ENCODE measurements at regions not wholly inside any gene's neighbourhood (a gene's known extent, or its start where the extent isn't known, plus 50 kb on each side); places are given as distances from the start of the nearest gene placed in this dataset.
A peak's percentile ranks its signal among the peaks of the same experiment; 100 is the strongest.

- Histone ChIP-seq H3K9ac (no peak overlapping the region), H3K79me2 (ENCODE audit: insufficient read depth) (no peaks in the 10 kb centered on the region), H3F3A (ENCODE audit: insufficient read depth) (no peaks in the 10 kb centered on the region), H3K4me3 (no peak overlapping the region), H4K20me1 (ENCODE audit: insufficient read depth) (no peaks in the 10 kb centered on the region), H3K27me3 (replicated peaks; ENCODE audit: insufficient read depth) (no peaks in the 10 kb centered on the region), H3K27ac (no peak overlapping the region), H3K36me3 (ENCODE audit: low read depth) (no peaks in the 10 kb centered on the region), H3K9me2 (ENCODE audit: insufficient read depth) (no peaks in the 10 kb centered on the region), H3K9me3 (ENCODE audit: low read depth) (no peaks in the 10 kb centered on the region), H2AFZ (no peak overlapping the region), H3K4me1 (ENCODE audit: insufficient read depth) (no peaks in the 10 kb centered on the region), H3K4me2 (ENCODE audit: unreplicated experiment) (no peak overlapping the region)
- TF ChIP-seq EZH2 (IDR thresholded peaks at IDR 0.05; ENCODE audit: insufficient read depth, poor library complexity, severe bottlenecking) (no peak), EZH2phosphoT487 (IDR thresholded peaks at IDR 0.05; ENCODE audit: insufficient read depth, low read depth) (no peak)
- peak; percentile 49 for DNase-seq
- in situ Hi-C loops (cut with MboI) = no loop called here
These were observed 243.8 kb upstream of the TTC14 start for GRCh38 chr3:180358179-180358578.

GRCh38 chr3:180359061-180359952 is 242.7 kb upstream of the TTC14 start:
- Histone ChIP-seq H3K27ac (no peak overlapping the region), H3K4me1 (ENCODE audit: insufficient read depth) (no peaks in the 10 kb centered on the region), H3K9me3 (ENCODE audit: low read depth) (no peaks in the 10 kb centered on the region), H3K27me3 (replicated peaks; ENCODE audit: insufficient read depth) (no peaks in the 10 kb centered on the region), H4K20me1 (ENCODE audit: insufficient read depth) (no peaks in the 10 kb centered on the region), H3K4me3 (no peak overlapping the region), H2AFZ (no peak overlapping the region), H3K36me3 (ENCODE audit: low read depth) (no peaks in the 10 kb centered on the region), H3K9ac (no peak overlapping the region), H3K9me2 (ENCODE audit: insufficient read depth) (no peaks in the 10 kb centered on the region), H3F3A (ENCODE audit: insufficient read depth) (no peaks in the 10 kb centered on the region), H3K4me2 (ENCODE audit: unreplicated experiment) (no peak overlapping the region), H3K79me2 (ENCODE audit: insufficient read depth) (no peaks in the 10 kb centered on the region)
- TF ChIP-seq EZH2phosphoT487 (IDR thresholded peaks at IDR 0.05; ENCODE audit: insufficient read depth, low read depth) = no peak
- TF ChIP-seq EZH2 (IDR thresholded peaks at IDR 0.05; ENCODE audit: insufficient read depth, poor library complexity, severe bottlenecking) = no peak
- no peak for DNase-seq
- in situ Hi-C loops (cut with MboI) = no loop called here
- 34 to 51% methylated on average over 4 of the region's 4 CpGs for WGBS, 2 experiments (ENCODE audit: low coverage in 1 of 2, low lambda C conversion rate in 2 of 2, missing lambda C conversion rate in 2 of 2)

DNA sequence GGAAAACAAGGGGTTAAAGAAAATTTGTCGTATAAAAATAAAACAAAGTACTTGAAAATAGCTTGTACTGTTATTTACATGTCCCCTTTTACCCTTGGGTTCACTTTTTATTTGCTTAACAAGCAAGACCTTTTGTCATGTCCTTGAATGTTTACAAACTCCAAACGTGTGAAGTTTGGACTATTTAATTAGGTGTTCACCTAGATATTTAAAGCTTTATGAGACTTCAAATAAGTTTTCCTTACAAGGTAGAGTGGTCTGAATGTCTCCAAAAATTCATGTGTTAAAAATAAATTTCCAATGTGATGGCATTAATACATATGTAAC is 242.0 kb upstream of the TTC14 start:
- in situ Hi-C loops (cut with MboI) = no loop called here
- H3K79me2 ChIP-seq (ENCODE audit: insufficient read depth) = no peaks in the 10 kb centered on the region
- no peaks in the 10 kb centered on the region for H3K4me1 ChIP-seq (ENCODE audit: insufficient read depth)
- no peak overlapping the region for H3K4me2 ChIP-seq (ENCODE audit: unreplicated experiment)
- no peak for TF ChIP-seq EZH2phosphoT487 (IDR thresholded peaks at IDR 0.05; ENCODE audit: insufficient read depth, low read depth)
- 28 to 44% methylated on average over 2 of the region's 2 CpGs for WGBS, 2 experiments (ENCODE audit: low coverage in 1 of 2, low lambda C conversion rate in 2 of 2, missing lambda C conversion rate in 2 of 2)
- DNase-seq = no peak
- H3K9ac ChIP-seq = no peak overlapping the region
- no peak overlapping the region for H2AFZ ChIP-seq
- no peak overlapping the region for H3K4me3 ChIP-seq
- H3K27ac ChIP-seq = no peak overlapping the region
- H3F3A ChIP-seq (ENCODE audit: insufficient read depth) = no peaks in the 10 kb centered on the region
- H3K36me3 ChIP-seq (ENCODE audit: low read depth) = no peaks in the 10 kb centered on the region
- no peaks in the 10 kb centered on the region for H3K9me3 ChIP-seq (ENCODE audit: low read depth)
- H4K20me1 ChIP-seq (ENCODE audit: insufficient read depth) = no peaks in the 10 kb centered on the region
- no peaks in the 10 kb centered on the region for H3K9me2 ChIP-seq (ENCODE audit: insufficient read depth)
- H3K27me3 ChIP-seq (replicated peaks; ENCODE audit: insufficient read depth) = no peaks in the 10 kb centered on the region

DNA sequence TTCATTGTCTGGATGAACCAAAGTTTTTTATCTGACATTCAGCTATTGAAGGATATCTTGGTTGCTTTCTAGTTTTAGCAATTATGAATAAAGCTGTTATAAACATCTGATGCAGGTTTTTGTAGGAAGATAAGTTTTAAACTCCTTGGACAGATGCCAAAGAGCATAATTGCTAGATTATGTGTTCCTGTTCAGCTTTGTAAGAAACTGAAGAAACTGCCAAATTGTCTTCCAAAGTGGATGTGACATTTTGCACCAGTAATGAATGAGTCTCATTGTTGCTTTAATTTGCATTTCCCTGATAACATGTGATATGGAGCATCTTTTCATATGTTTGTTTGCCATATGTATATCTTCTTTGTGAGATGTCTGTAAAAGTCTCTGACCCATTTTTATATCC is 239.9 kb upstream of the TTC14 start:
- no peaks in the 10 kb centered on the region for H3F3A ChIP-seq (ENCODE audit: insufficient read depth)
- no peaks in the 10 kb centered on the region for H3K9me3 ChIP-seq (ENCODE audit: low read depth)
- H2AFZ ChIP-seq = no peak overlapping the region
- H3K9me2 ChIP-seq (ENCODE audit: insufficient read depth) = no peaks in the 10 kb centered on the region
- no peaks in the 10 kb centered on the region for H4K20me1 ChIP-seq (ENCODE audit: insufficient read depth)
- no peak overlapping the region for H3K4me3 ChIP-seq
- TF ChIP-seq EZH2 (IDR thresholded peaks at IDR 0.05; ENCODE audit: insufficient read depth, poor library complexity, severe bottlenecking) (no peak), EZH2phosphoT487 (IDR thresholded peaks at IDR 0.05; ENCODE audit: insufficient read depth, low read depth) (no peak)
- in situ Hi-C loops (cut with MboI) = no loop called here
- DNase-seq = no peak
- H3K36me3 ChIP-seq (ENCODE audit: low read depth) = no peaks in the 10 kb centered on the region
- no peaks in the 10 kb centered on the region for H3K4me1 ChIP-seq (ENCODE audit: insufficient read depth)
- H3K79me2 ChIP-seq (ENCODE audit: insufficient read depth) = no peaks in the 10 kb centered on the region
- H3K9ac ChIP-seq = no peak overlapping the region
- no peaks in the 10 kb centered on the region for H3K27me3 ChIP-seq (replicated peaks; ENCODE audit: insufficient read depth)
- no peak overlapping the region for H3K4me2 ChIP-seq (ENCODE audit: unreplicated experiment)
- no peak overlapping the region for H3K27ac ChIP-seq

GRCh38 chr3:180375831-180376230 is 226.1 kb upstream of the TTC14 start:
- Histone ChIP-seq H3F3A (ENCODE audit: insufficient read depth) (no peaks in the 10 kb centered on the region), H3K9ac (no peak overlapping the region), H3K9me3 (ENCODE audit: low read depth) (no peaks in the 10 kb centered on the region), H3K9me2 (ENCODE audit: insufficient read depth) (no peaks in the 10 kb centered on the region), H3K36me3 (ENCODE audit: low read depth) (no peaks in the 10 kb centered on the region), H3K4me3 (no peak overlapping the region), H4K20me1 (ENCODE audit: insufficient read depth) (no peaks in the 10 kb centered on the region), H2AFZ (no peak overlapping the region), H3K27ac (no peak overlapping the region), H3K27me3 (replicated peaks; ENCODE audit: insufficient read depth) (no peaks in the 10 kb centered on the region), H3K4me1 (ENCODE audit: insufficient read depth) (no peaks in the 10 kb centered on the region), H3K79me2 (ENCODE audit: insufficient read depth) (no peaks in the 10 kb centered on the region), H3K4me2 (ENCODE audit: unreplicated experiment) (no peak overlapping the region)
- no peak for DNase-seq
- 18 to 26% methylated on average over 3 of the region's 3 CpGs for WGBS, 2 experiments (ENCODE audit: low coverage in 1 of 2, low lambda C conversion rate in 2 of 2, missing lambda C conversion rate in 2 of 2)
- TF ChIP-seq EZH2 (IDR thresholded peaks at IDR 0.05; ENCODE audit: insufficient read depth, poor library complexity, severe bottlenecking) (no peak), EZH2phosphoT487 (IDR thresholded peaks at IDR 0.05; ENCODE audit: insufficient read depth, low read depth) (no peak)
- in situ Hi-C loops (cut with MboI) = no loop called here
